Neural progenitor cell (in vitro differentiated cells): ENCODE measurements at regions not wholly inside any gene's neighbourhood (a gene's known extent, or its start where the extent isn't known, plus 50 kb on each side); places are given as distances from the start of the nearest gene placed in this dataset.
A peak's percentile ranks its signal among the peaks of the same experiment; 100 is the strongest.

Source experiments
- DNase-seq: peaks from one replicate; pipeline ENCODE4 v3.0.0-alpha.2; 2016; ENCODE audit warnings: low spot score
- H2AFZ ChIP-seq: fragments of 200-600 bp; sonication (generic); replicated peaks from 2 replicates; pipeline ENCODE4 v1.6.1; 2016; ENCODE audit warnings: antibody characterized with exemption
- H3F3A ChIP-seq: fragments of 200-600 bp; sonication (generic); 2 replicates; pipeline ENCODE4 v1.6.1; 2016; ENCODE audit warnings: antibody characterized with exemption, low read depth
- H3K27ac ChIP-seq: fragments of 200-600 bp; sonication (generic); 2 replicates; pipeline ENCODE4 v1.5.1; 2016; ENCODE audit warnings: mild to moderate bottlenecking
- H3K27me3 ChIP-seq: fragments of 200-600 bp; sonication (generic); 2 replicates; pipeline ENCODE4 v1.6.1; 2016; ENCODE audit warnings: mild to moderate bottlenecking, moderate library complexity
- H3K36me3 ChIP-seq: fragments of 200-600 bp; sonication (generic); 2 replicates; pipeline ENCODE4 v1.5.1; 2016
- H3K4me1 ChIP-seq: fragments of 200-600 bp; sonication (generic); 2 replicates; pipeline ENCODE4 v1.6.1; 2016; ENCODE audit warnings: mixed run types
- H3K4me2 ChIP-seq: fragments of 200-600 bp; sonication (generic); 2 replicates; pipeline ENCODE4 v1.6.1; 2016
- H3K4me3 ChIP-seq: fragments of 200-600 bp; sonication (generic); 2 replicates; pipeline ENCODE4 v1.5.1; 2016
- H3K79me2 ChIP-seq: fragments of 200-600 bp; sonication (generic); 2 replicates; pipeline ENCODE4 v1.6.1; 2016; ENCODE audit warnings: low read depth
- H3K9ac ChIP-seq: fragments of 200-600 bp; sonication (generic); 2 replicates; pipeline ENCODE4 v1.6.1; 2016
- H3K9me3 ChIP-seq: fragments of 200-600 bp; sonication (generic); 2 replicates; pipeline ENCODE4 v1.5.1; 2016; ENCODE audit warnings: low read depth
- H4K20me1 ChIP-seq: fragments of 200-600 bp; sonication (generic); 2 replicates; pipeline ENCODE4 v1.6.1; 2016; ENCODE audit warnings: low read depth
- H3K27ac Mint-ChIP-seq: 3 replicates; pipeline ENCODE4 v1.8.0; 2021; ENCODE audit warnings: mixed read lengths
- H3K27me3 Mint-ChIP-seq: 2 replicates; pipeline ENCODE4 v1.8.0; 2022; ENCODE audit warnings: low read depth, mild to moderate bottlenecking, inconsistent platforms, moderate library complexity, mixed read lengths; ENCODE audit not compliant: insufficient read depth
- H3K36me3 Mint-ChIP-seq: 3 replicates; pipeline ENCODE4 v1.8.0; 2021; ENCODE audit warnings: mixed read lengths
- H3K4me1 Mint-ChIP-seq: 3 replicates; pipeline ENCODE4 v1.8.0; 2021; ENCODE audit warnings: mixed read lengths
- H3K4me3 Mint-ChIP-seq: 3 replicates; pipeline ENCODE4 v1.8.0; 2021; ENCODE audit warnings: mild to moderate bottlenecking, moderate library complexity, mixed read lengths
- H3K9me3 Mint-ChIP-seq: 3 replicates; pipeline ENCODE4 v1.8.0; 2020; ENCODE audit warnings: mixed read lengths
- EZH2 ChIP-seq: fragments of 200-600 bp; sonication (generic); IDR thresholded peaks from 2 replicates; pipeline ENCODE4 v1.6.1; 2017; ENCODE audit warnings: antibody characterized with exemption, mild to moderate bottlenecking, moderate library complexity
- EZH2phosphoT487 ChIP-seq: fragments of 200-600 bp; sonication (generic); IDR thresholded peaks from 2 replicates; pipeline ENCODE4 v1.6.1; 2017; ENCODE audit warnings: antibody characterized with exemption
- TF ChIP-seq, protein P1 (sequence below): fragments of 200-600 bp; sonication (generic); IDR thresholded peaks from 2 replicates; pipeline ENCODE4 v1.5.1; 2017; ENCODE audit warnings: antibody characterized with exemption, mild to moderate bottlenecking

DNA sequence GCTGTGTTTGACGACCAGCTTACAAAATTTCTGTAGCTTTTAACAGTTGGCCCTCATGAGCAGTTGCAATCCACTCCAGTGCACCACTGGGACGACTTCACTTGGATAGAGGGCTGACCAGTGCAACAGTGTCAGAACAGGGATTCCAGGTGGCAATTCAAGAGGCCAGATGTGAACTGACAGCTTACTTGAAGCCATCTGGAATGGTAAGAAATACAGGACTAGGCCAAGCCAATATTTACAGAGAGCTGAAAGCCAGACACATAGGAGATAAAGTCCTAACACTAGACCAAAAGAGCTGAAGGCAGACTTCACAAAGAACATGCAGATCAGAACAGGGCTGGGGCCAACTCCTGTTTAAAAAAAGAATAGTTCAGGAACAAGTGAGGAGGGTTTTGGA is 93.5 kb upstream of the NFIA start:
- H3K9ac ChIP-seq: no peak overlapping the region
- H3K9me3 ChIP-seq: no peaks in the 10 kb centered on the region
- no peak overlapping the region for H3K27ac ChIP-seq
- no peaks in the 10 kb centered on the region for H3K36me3 ChIP-seq
- TF ChIP-seq, protein P1, sequence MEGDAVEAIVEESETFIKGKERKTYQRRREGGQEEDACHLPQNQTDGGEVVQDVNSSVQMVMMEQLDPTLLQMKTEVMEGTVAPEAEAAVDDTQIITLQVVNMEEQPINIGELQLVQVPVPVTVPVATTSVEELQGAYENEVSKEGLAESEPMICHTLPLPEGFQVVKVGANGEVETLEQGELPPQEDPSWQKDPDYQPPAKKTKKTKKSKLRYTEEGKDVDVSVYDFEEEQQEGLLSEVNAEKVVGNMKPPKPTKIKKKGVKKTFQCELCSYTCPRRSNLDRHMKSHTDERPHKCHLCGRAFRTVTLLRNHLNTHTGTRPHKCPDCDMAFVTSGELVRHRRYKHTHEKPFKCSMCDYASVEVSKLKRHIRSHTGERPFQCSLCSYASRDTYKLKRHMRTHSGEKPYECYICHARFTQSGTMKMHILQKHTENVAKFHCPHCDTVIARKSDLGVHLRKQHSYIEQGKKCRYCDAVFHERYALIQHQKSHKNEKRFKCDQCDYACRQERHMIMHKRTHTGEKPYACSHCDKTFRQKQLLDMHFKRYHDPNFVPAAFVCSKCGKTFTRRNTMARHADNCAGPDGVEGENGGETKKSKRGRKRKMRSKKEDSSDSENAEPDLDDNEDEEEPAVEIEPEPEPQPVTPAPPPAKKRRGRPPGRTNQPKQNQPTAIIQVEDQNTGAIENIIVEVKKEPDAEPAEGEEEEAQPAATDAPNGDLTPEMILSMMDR: no peak
- TF ChIP-seq EZH2: no peak
- TF ChIP-seq EZH2phosphoT487: no peak
- Mint-ChIP-seq H3K27ac (no peak overlapping the region), H3K4me1 (peaks cover 34% of the 10 kb centered on the region), H3K27me3 (peaks cover 2% of the 10 kb centered on the region), H3K36me3 (no peaks in the 10 kb centered on the region), H3K4me3 (no peak overlapping the region), H3K9me3 (no peaks in the 10 kb centered on the region)
- H3K4me1 ChIP-seq: peaks cover 11% of the 10 kb centered on the region
- DNase-seq: no peak
- H3K27me3 ChIP-seq: no peaks in the 10 kb centered on the region
- no peaks in the 10 kb centered on the region for H3F3A ChIP-seq
- H2AFZ ChIP-seq: no peak overlapping the region
- no peaks in the 10 kb centered on the region for H4K20me1 ChIP-seq
- H3K79me2 ChIP-seq: no peaks in the 10 kb centered on the region
- H3K4me2 ChIP-seq: no peak overlapping the region
- H3K4me3 ChIP-seq: no peak overlapping the region

DNA sequence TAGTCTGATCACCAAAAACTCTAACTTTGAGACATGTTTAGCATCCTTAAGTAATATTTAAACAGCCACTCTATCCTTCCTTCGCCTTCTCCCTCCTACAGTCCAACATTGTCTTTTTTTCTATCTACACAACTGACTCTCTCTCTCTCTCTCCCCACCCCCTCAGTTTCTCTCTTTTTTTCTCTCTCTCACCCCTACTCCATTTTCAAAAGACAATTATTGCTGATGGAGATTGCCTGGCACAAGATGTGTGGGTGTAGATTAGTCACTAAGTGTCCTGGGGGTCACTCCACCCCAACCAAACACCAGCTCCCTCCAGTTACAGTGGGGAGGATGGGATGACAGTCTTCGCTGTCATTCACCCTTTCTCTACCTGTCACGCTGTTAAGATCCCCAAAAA is 94.5 kb upstream of the NFIA start:
- no peaks in the 10 kb centered on the region for H3K36me3 Mint-ChIP-seq
- H3K9ac ChIP-seq: no peak overlapping the region
- peaks cover 6% of the 10 kb centered on the region for H3K4me1 ChIP-seq
- H4K20me1 ChIP-seq: no peaks in the 10 kb centered on the region
- H3K36me3 ChIP-seq: no peaks in the 10 kb centered on the region
- H3K4me2 ChIP-seq: no peak overlapping the region
- TF ChIP-seq, protein P1: no peak
- TF ChIP-seq EZH2 (no peak), EZH2phosphoT487 (no peak)
- no peaks in the 10 kb centered on the region for H3K9me3 ChIP-seq
- peaks cover 2% of the 10 kb centered on the region for H3K27me3 Mint-ChIP-seq
- no peaks in the 10 kb centered on the region for H3F3A ChIP-seq
- no peak overlapping the region for H3K4me3 ChIP-seq
- no peaks in the 10 kb centered on the region for H3K79me2 ChIP-seq
- no peaks in the 10 kb centered on the region for H3K9me3 Mint-ChIP-seq
- no peaks in the 10 kb centered on the region for H3K27me3 ChIP-seq
- no peak overlapping the region for H3K27ac ChIP-seq
- H3K27ac Mint-ChIP-seq: no peak overlapping the region
- H2AFZ ChIP-seq: no peak overlapping the region
- H3K4me3 Mint-ChIP-seq: no peak overlapping the region
- no peak for DNase-seq
- H3K4me1 Mint-ChIP-seq: peaks cover 34% of the 10 kb centered on the region

DNA sequence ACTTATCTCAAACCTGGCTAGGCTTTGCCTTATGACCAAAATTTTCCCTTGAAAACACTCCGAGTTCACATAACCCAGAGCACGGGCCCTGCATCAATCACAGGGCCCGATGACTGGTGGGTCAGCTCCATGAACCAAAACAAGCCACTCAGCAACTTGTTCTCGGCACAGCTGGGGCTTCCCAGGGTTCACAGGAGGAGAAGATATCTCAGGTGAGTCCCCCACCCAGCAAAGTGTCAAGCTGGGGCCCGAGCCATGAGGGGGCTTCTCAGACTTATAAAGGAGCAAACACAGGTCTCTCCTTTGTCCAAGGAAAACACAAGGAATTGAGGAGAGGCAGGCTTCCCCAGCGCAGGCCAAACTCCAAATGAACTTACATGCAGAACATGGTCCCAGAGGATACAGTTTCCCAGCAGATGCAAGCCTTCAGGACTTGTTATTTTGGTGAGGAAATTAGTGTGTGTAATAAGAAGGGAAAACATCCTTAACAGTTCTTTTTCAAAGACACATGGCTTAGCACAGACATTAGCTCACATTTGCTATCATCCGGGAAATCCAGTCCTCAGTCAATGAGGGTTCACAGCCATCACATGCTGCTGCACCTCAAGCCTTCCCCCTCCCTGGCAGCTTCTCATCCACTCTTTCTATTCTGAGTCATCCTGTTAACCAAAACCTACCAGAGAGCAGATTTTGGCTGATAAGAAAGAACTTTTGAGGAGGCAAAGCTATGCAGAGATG is 98.1 kb upstream of the NFIA start:
- Histone ChIP-seq H3K9ac (no peak overlapping the region), H3K36me3 (no peaks in the 10 kb centered on the region), H3K27me3 (no peaks in the 10 kb centered on the region), H3K27ac (no peak overlapping the region), H3K79me2 (no peaks in the 10 kb centered on the region), H3K4me2 (no peak overlapping the region), H3F3A (no peaks in the 10 kb centered on the region), H2AFZ (no peak overlapping the region), H3K4me3 (no peak overlapping the region), H4K20me1 (no peaks in the 10 kb centered on the region), H3K9me3 (no peaks in the 10 kb centered on the region), H3K4me1 (no peaks in the 10 kb centered on the region)
- TF ChIP-seq EZH2phosphoT487: no peak
- TF ChIP-seq, protein P1: no peak
- TF ChIP-seq EZH2: no peak
- H3K27ac Mint-ChIP-seq: peak overlapping the region; percentile 62
- DNase-seq: no peak
- H3K36me3 Mint-ChIP-seq: no peaks in the 10 kb centered on the region
- no peak overlapping the region for H3K4me3 Mint-ChIP-seq
- H3K4me1 Mint-ChIP-seq: peaks cover 8% of the 10 kb centered on the region
- no peaks in the 10 kb centered on the region for H3K9me3 Mint-ChIP-seq
- H3K27me3 Mint-ChIP-seq: peaks cover 5% of the 10 kb centered on the region
